ENCODE measurements at regions not wholly inside any gene's neighbourhood (a gene's known extent, or its start where the extent isn't known, plus 50 kb on each side); places are given as distances from the start of the nearest gene placed in this dataset.

- H2AFZ ChIP-seq (ENCODE audit: low read length), result no peak overlapping the region
- POLR2A ChIA-PET (ENCODE audit: partially characterized antibody), result no interaction called here
- no peak for TF ChIP-seq SRF (IDR thresholded peaks at IDR 0.05; ENCODE audit: low read depth, low read length)
- no peak for TF ChIP-seq POU5F1 (IDR thresholded peaks at IDR 0.05; ENCODE audit: low read depth, low read length)
- TF ChIP-seq POLR2AphosphoS5 (IDR thresholded peaks at IDR 0.05; ENCODE audit: low read depth, low read length), result no peak
- no peak for TF ChIP-seq SAP30 (IDR thresholded peaks at IDR 0.05; ENCODE audit: insufficient read depth, insufficient replicate concordance, low read length)
- no peak for TF ChIP-seq SP1 (IDR thresholded peaks at IDR 0.05; ENCODE audit: low read depth, low read length)
- no peak for TF ChIP-seq RAD21 (IDR thresholded peaks at IDR 0.05 in 1 of 2, conservative IDR thresholded peaks at IDR 0.05 in 1 of 2; ENCODE audit: low read depth in 2 of 2, low read length in 2 of 2)
- no peak for TF ChIP-seq KDM4A (IDR thresholded peaks at IDR 0.05; ENCODE audit: low read depth, low read length, severe bottlenecking)
- no peak for TF ChIP-seq BACH1 (IDR thresholded peaks at IDR 0.05; ENCODE audit: low read length)
- TF ChIP-seq, protein P1, sequence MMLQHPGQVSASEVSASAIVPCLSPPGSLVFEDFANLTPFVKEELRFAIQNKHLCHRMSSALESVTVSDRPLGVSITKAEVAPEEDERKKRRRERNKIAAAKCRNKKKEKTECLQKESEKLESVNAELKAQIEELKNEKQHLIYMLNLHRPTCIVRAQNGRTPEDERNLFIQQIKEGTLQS (IDR thresholded peaks at IDR 0.05; ENCODE audit: insufficient read depth, low read depth, low read length), result no peak
- TF ChIP-seq, protein P2, sequence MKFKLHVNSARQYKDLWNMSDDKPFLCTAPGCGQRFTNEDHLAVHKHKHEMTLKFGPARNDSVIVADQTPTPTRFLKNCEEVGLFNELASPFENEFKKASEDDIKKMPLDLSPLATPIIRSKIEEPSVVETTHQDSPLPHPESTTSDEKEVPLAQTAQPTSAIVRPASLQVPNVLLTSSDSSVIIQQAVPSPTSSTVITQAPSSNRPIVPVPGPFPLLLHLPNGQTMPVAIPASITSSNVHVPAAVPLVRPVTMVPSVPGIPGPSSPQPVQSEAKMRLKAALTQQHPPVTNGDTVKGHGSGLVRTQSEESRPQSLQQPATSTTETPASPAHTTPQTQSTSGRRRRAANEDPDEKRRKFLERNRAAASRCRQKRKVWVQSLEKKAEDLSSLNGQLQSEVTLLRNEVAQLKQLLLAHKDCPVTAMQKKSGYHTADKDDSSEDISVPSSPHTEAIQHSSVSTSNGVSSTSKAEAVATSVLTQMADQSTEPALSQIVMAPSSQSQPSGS (IDR thresholded peaks at IDR 0.05; ENCODE audit: low read length), result no peak
- no peak for TF ChIP-seq CEBPB (IDR thresholded peaks at IDR 0.05; ENCODE audit: low read depth, low read length)
Observed at GRCh38 chr20:54340206-54340605, 132.3 kb downstream of the PFDN4 start.

More at GRCh38 chr20:54340206-54340605, 132.3 kb downstream of the PFDN4 start:
- Histone ChIP-seq H3K4me2 (ENCODE audit: insufficient read depth in 1 of 2, low read depth in 2 of 2, low read length in 2 of 2) (no peak overlapping the region), H4K5ac (ENCODE audit: insufficient read length, low read depth, low read length) (no peak overlapping the region), H2BK15ac (ENCODE audit: low read length) (no peak overlapping the region), H3K4ac (replicated peaks; ENCODE audit: insufficient read length, low read depth, low read length) (no peak overlapping the region), H3K9ac (replicated peaks in 1 of 4; ENCODE audit: extremely low read depth in 1 of 4, low read depth in 3 of 4, low read length in 3 of 4) (no peak overlapping the region), H3K23me2 (ENCODE audit: low read depth, low read length) (no peaks in the 10 kb centered on the region), H3K36me3 (ENCODE audit: control insufficient read depth in 2 of 4, insufficient read depth in 4 of 4, low read length in 3 of 4) (no peaks in the 10 kb centered on the region), H4K20me1 (replicated peaks in 1 of 2; ENCODE audit: control insufficient read depth in 1 of 2, insufficient read depth in 2 of 2, low read length in 2 of 2) (no peaks in the 10 kb centered on the region), H3K9me3 (ENCODE audit: insufficient read depth in 2 of 2, low read depth in 1 of 2, low read length in 1 of 2) (no peaks in the 10 kb centered on the region), H3K27ac (ENCODE audit: low read depth, low read length) (no peak overlapping the region), H3K4me3 (ENCODE audit: extremely low read depth in 1 of 4, insufficient read depth in 2 of 4, low read depth in 3 of 4, low read length in 4 of 4) (no peak overlapping the region), H2BK5ac (ENCODE audit: low read depth, low read length) (no peak overlapping the region), H2AK5ac (ENCODE audit: low read depth, low read length) (no peak overlapping the region), H2BK120ac (replicated peaks; ENCODE audit: low read depth, low read length) (no peak overlapping the region), H3K27me3 (replicated peaks in 1 of 4; ENCODE audit: control insufficient read depth in 3 of 4, extremely low read depth in 1 of 4, insufficient read depth in 3 of 4, low read length in 3 of 4) (no peaks in the 10 kb centered on the region), H3K56ac (replicated peaks; ENCODE audit: insufficient read length, low read depth, low read length) (no peak overlapping the region), H4K8ac (ENCODE audit: extremely low read depth, insufficient read depth, low read length) (no peak overlapping the region), H3K79me1 (ENCODE audit: low read depth, low read length) (no peaks in the 10 kb centered on the region), H3K79me2 (ENCODE audit: control insufficient read depth in 1 of 2, insufficient read depth in 2 of 2, low read length in 2 of 2) (no peaks in the 10 kb centered on the region), H3K23ac (ENCODE audit: insufficient read length) (no peak overlapping the region), H2BK20ac (ENCODE audit: low read length) (no peak overlapping the region), H4K91ac (replicated peaks; ENCODE audit: insufficient read length, low read length) (no peak overlapping the region), H3K4me1 (replicated peaks in 1 of 4; ENCODE audit: control insufficient read depth in 3 of 4, insufficient read depth in 4 of 4, low read length in 3 of 4) (no peaks in the 10 kb centered on the region), H2BK12ac (ENCODE audit: low read depth, low read length) (no peak overlapping the region), H3K14ac (ENCODE audit: insufficient read length) (no peak overlapping the region), H3K18ac (ENCODE audit: extremely low read depth, low read length) (no peak overlapping the region)
- CTCF ChIA-PET (ENCODE audit: partially characterized antibody), result no interaction called here
- FAIRE-seq (no peak), DNase-seq (ENCODE audit: low read depth in 1 of 2, low spot score in 2 of 2) (no peak)
- 100% methylated on average over 1 of the region's 1 CpG; no CpG with 5 or more reads in 1 of the 2 experiments for WGBS, 2 experiments (ENCODE audit: extremely low coverage in 1 of 2, insufficient coverage in 1 of 2, insufficient read length in 1 of 2, insufficient replicate concordance in 2 of 2, low coverage in 1 of 2, low lambda C conversion rate in 2 of 2, missing lambda C conversion rate in 1 of 2)

Measured in H1 (cell line).